ENCODE measurements at regions not wholly inside any gene's neighbourhood (a gene's known extent, or its start where the extent isn't known, plus 50 kb on each side); places are given as distances from the start of the nearest gene placed in this dataset.

DNA sequence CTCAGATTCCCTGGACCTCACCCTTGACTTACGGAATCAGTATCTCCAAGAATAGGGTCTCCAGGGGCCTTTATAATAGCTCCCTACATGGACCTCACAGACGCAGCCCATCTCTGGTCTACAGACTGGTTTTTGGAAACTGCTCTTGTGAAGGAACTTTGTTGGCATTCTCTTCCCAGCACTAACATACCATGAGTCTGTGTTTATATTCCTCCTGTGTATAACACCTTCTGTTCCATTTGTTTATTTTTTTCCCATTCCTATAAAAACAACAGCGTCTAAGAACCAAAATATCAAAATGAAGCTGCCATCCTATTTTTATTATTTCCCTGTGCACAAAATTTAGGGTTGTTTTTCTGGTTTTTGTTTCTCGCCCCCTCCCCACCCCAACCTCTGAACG lies 131.1 kb downstream of the NEDD1 start:
- Mint-ChIP-seq H3K9me3 (no peaks in the 10 kb centered on the region), H3K27ac (no peak overlapping the region)
- WGBS, 2 experiments (ENCODE audit: insufficient coverage in 1 of 2, insufficient read length in 1 of 2), result 68 to 91% methylated on average over 2 to 5 of the region's 5 CpGs

DNA sequence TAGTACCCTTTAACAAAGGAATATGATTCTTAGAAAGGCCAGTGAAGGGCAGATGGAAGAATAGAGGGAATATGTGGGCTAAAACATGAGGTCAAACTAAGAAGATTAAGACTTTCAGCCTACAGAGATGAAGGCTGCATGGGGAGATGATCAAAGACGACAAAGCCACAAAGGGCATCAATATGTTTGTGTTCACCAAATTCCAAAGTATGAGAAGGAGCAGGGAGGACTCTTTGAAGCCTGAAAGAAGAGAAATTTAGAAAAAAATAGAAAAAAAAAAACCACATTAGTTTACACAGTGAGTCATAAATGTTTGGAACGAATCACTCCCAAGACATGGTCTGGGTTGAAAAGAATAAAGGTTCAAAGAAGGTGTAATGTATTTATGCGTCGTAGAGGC lies 131.8 kb downstream of the NEDD1 start:
- Mint-ChIP-seq H3K36me3 (ENCODE audit: low read depth) (no peaks in the 10 kb centered on the region), H3K4me3 (no peak overlapping the region), H3K27ac (no peak overlapping the region), H3K9me3 (no peaks in the 10 kb centered on the region), H3K4me1 (peaks cover 6% of the 10 kb centered on the region), H3K27me3 (ENCODE audit: insufficient read depth) (no peaks in the 10 kb centered on the region)
- Histone ChIP-seq H3K27ac (ENCODE audit: low read depth, low read length) (peak overlapping the region; percentile 19), H3K27me3 (ENCODE audit: control insufficient read depth, insufficient read depth, low read length, poor library complexity, severe bottlenecking) (no peaks in the 10 kb centered on the region), H3K4me3 (ENCODE audit: low read length) (no peak overlapping the region), H3K36me3 (ENCODE audit: control insufficient read depth, insufficient read depth, low read length) (no peaks in the 10 kb centered on the region), H3K9me3 (ENCODE audit: control insufficient read depth, low read length) (no peaks in the 10 kb centered on the region), H3K9ac (ENCODE audit: extremely low read depth, low read length, poor library complexity, severe bottlenecking) (no peak overlapping the region), H3K4me1 (ENCODE audit: control insufficient read depth, insufficient read depth, low read length) (no peaks in the 10 kb centered on the region)
- 72 to 88% methylated on average over 3 to 4 of the region's 4 CpGs for WGBS, 2 experiments (ENCODE audit: insufficient coverage in 1 of 2, insufficient read length in 1 of 2)
- no peak for DNase-seq
- TF ChIP-seq, protein P1, sequence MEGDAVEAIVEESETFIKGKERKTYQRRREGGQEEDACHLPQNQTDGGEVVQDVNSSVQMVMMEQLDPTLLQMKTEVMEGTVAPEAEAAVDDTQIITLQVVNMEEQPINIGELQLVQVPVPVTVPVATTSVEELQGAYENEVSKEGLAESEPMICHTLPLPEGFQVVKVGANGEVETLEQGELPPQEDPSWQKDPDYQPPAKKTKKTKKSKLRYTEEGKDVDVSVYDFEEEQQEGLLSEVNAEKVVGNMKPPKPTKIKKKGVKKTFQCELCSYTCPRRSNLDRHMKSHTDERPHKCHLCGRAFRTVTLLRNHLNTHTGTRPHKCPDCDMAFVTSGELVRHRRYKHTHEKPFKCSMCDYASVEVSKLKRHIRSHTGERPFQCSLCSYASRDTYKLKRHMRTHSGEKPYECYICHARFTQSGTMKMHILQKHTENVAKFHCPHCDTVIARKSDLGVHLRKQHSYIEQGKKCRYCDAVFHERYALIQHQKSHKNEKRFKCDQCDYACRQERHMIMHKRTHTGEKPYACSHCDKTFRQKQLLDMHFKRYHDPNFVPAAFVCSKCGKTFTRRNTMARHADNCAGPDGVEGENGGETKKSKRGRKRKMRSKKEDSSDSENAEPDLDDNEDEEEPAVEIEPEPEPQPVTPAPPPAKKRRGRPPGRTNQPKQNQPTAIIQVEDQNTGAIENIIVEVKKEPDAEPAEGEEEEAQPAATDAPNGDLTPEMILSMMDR (conservative IDR thresholded peaks at IDR 0.05), result no peak

More for the DNA sequence above, 131.1 kb downstream of the NEDD1 start:
- TF ChIP-seq, protein P1 (conservative IDR thresholded peaks at IDR 0.05), result no peak
- no peak for DNase-seq
- Histone ChIP-seq H3K4me3 (ENCODE audit: low read length) (no peak overlapping the region), H3K9me3 (ENCODE audit: control insufficient read depth, low read length) (no peaks in the 10 kb centered on the region), H3K36me3 (ENCODE audit: control insufficient read depth, insufficient read depth, low read length) (no peaks in the 10 kb centered on the region), H3K27me3 (ENCODE audit: control insufficient read depth, insufficient read depth, low read length, poor library complexity, severe bottlenecking) (no peaks in the 10 kb centered on the region), H3K27ac (ENCODE audit: low read depth, low read length) (peak overlapping the region; percentile 19), H3K9ac (ENCODE audit: extremely low read depth, low read length, poor library complexity, severe bottlenecking) (no peak overlapping the region), H3K4me1 (ENCODE audit: control insufficient read depth, insufficient read depth, low read length) (no peaks in the 10 kb centered on the region)
- Mint-ChIP-seq H3K4me3 (no peak overlapping the region), H3K27me3 (ENCODE audit: insufficient read depth) (no peaks in the 10 kb centered on the region), H3K36me3 (ENCODE audit: low read depth) (no peaks in the 10 kb centered on the region), H3K4me1 (peaks cover 6% of the 10 kb centered on the region)

DNA sequence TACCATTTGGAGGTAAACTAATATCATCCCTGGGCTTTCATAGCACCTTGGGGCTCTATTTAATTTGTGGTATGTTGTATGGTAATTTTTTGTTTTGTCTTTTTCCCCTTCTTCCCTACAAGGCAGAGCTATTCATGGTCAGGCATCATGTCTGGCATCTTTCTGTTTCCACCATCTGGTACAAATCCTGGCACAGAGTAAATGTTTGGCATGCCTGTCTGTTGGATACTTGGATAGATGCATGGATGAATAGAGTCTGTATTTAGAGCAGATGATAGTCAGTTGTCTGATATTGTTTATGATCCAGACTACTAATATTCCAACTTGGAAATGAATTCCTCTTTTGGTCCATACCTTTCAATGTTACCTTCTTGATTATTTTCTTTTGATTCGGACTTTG lies 139.8 kb downstream of the NEDD1 start:
- Histone ChIP-seq H3K4me1 (ENCODE audit: control insufficient read depth, insufficient read depth, low read length) (no peaks in the 10 kb centered on the region), H3K36me3 (ENCODE audit: control insufficient read depth, insufficient read depth, low read length) (no peaks in the 10 kb centered on the region), H3K9me3 (ENCODE audit: control insufficient read depth, low read length) (no peaks in the 10 kb centered on the region), H3K27me3 (ENCODE audit: control insufficient read depth, insufficient read depth, low read length, poor library complexity, severe bottlenecking) (no peaks in the 10 kb centered on the region), H3K27ac (ENCODE audit: low read depth, low read length) (no peak overlapping the region), H3K4me3 (ENCODE audit: low read length) (no peak overlapping the region), H3K9ac (ENCODE audit: extremely low read depth, low read length, poor library complexity, severe bottlenecking) (no peak overlapping the region)
- TF ChIP-seq, protein P1 (conservative IDR thresholded peaks at IDR 0.05), result no peak
- Mint-ChIP-seq H3K36me3 (ENCODE audit: low read depth) (no peaks in the 10 kb centered on the region), H3K9me3 (no peaks in the 10 kb centered on the region), H3K4me3 (no peak overlapping the region), H3K4me1 (peaks cover 20% of the 10 kb centered on the region), H3K27ac (no peak overlapping the region), H3K27me3 (ENCODE audit: insufficient read depth) (no peaks in the 10 kb centered on the region)
- WGBS, 2 experiments (ENCODE audit: insufficient coverage in 1 of 2, insufficient read length in 1 of 2), result 100% methylated on average over 1 of the region's 1 CpG
- DNase-seq, result no peak

All from endodermal cell (in vitro differentiated cells).